NCI-H2081 treated with DMSO at 0.1 percent for 48 hours (cell line): ENCODE measurements at regions not wholly inside any gene's neighbourhood (a gene's known extent, or its start where the extent isn't known, plus 50 kb on each side); places are given as distances from the start of the nearest gene placed in this dataset.
"Not testable (repeated sequence)": the region's sequence is repeated elsewhere in the genome, so short reads cannot be mapped to it uniquely, and the experiment has no call there.

Experiments
- DNase-seq: peaks from one replicate; lab custom pipeline; 2025; lab: John Stamatoyannopoulos, UW

- no peak for DNase-seq
Observed at GRCh38 chr1:200496937-200497336, 87.1 kb upstream of the ZNF281 start.

- DNase-seq = no peak
Observed at GRCh38 chr1:200495901-200496300, 86.1 kb upstream of the ZNF281 start.

GRCh38 chr1:200493344-200493743 lies 83.5 kb upstream of the ZNF281 start:
- no peak for DNase-seq

- DNase-seq = no peak
Observed at GRCh38 chr1:200491103-200491502, 81.3 kb upstream of the ZNF281 start.

DNA sequence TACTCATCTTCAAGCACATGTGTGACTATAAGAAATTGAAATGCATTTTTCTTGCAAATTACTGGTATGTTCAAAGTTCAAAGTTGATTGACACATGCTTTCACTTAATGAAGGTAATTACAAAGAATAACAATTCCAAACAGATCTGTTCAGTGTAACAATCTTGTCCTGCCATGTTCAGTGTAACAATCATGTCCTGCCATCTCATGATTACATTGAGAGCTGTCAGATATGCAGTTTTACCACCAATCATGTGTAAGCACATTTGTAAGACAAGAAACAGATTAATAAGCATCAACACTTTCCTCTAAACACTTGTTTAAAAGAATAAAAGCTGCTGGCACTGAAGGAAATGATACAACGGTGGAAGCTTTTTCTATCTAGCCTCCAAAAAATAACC lies 80.3 kb upstream of the ZNF281 start:
- no peak for DNase-seq

GRCh38 chr1:200488375-200489165 lies 78.7 kb upstream of the ZNF281 start:
- peak; percentile 35 for DNase-seq

DNA sequence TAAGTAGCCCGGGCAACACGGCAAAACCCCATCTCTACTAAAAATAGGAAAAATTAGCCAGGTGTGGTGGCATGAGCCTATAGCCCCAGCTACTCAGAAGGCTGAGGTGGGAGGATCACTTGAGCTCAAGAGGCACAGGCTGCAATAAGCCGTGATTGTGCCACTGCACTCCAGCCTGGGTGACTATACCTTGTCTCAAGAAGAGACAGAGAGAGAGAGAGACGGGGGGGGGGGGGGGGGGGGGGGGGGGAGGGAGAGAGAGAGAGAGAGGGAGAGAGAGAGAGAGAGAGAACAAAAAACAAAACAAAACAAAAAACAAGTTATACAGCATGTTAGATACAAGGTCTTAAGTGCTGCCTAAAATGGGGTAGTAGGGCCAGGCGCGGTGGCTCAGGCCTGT lies 77.8 kb upstream of the ZNF281 start:
- no peak for DNase-seq

DNA sequence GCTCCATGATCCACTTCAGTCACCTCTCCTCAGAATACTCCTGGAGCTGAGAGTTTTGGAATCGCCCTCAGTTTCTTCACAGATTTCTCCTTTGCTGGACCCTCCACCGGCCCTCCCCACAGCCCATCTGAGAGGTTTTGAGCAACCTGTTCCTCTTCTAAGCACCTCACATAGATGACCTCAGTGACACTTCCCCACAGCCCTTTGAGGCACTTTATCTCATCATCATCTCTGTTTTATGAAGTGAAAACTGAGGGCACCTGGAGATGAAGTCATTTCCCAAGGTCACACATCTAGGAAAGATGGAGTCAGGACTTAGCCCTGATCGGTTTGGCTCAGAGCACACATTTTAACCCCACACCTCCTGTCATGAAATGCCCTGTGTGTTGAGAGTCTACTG lies 76.8 kb upstream of the ZNF281 start:
- no peak for DNase-seq

DNA sequence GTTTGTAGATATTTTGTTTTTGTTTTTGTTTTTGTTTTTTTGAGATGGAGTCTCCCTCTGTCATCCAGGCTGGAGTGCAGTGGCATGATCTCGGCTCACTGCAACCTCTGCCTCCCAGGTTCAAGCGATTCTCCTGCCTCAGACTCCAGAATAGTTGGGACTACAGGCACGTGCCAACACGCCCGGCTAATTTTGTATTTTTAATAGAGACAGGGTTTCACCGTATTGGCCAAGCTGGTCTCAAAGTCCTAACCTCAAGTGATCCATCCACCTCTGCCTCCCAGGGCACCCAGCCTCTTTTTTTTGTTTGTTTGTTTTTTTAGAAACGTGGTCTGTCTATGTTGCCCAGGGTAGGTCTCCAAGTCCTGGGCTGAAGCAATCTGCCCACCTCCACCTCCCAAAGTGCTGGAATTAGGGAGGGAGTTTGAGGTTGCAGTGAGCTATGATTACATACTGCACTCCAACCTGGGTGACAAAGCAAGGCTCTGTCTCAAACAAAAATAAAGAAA lies 74.7 kb upstream of the ZNF281 start:
- DNase-seq = not testable (repeated sequence)

DNA sequence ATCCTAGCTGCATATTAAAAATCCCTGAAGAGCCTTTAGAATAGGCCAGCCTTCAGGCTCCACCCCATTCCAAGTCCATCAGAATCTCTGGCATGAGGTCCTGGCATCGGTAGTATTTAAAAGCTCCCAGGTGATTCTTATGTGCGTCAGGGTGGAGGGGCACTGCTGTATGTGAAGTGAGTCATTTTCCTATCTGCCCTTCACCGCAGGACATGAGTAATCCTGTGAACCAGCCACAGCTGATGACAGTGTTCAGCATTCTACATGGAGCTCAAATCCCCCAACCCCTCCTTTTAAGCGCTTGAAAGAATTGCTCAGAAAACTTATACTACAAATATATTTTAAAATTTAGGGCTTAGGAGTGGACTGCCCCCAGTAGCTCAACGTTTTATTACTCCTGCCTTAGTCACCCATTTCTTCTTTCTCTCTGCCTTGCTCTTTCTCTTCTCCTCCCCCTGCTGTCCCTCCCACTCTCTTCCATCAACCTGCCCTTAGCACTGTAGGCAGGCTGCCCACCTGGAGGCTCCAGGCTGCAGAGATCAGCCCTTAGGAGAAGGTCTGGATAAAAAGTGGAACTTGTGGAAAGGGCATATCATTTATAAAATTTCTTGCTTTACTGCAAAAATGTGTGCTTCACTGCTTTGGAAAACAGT lies 73.8 kb upstream of the ZNF281 start:
- DNase-seq = no peak

DNA sequence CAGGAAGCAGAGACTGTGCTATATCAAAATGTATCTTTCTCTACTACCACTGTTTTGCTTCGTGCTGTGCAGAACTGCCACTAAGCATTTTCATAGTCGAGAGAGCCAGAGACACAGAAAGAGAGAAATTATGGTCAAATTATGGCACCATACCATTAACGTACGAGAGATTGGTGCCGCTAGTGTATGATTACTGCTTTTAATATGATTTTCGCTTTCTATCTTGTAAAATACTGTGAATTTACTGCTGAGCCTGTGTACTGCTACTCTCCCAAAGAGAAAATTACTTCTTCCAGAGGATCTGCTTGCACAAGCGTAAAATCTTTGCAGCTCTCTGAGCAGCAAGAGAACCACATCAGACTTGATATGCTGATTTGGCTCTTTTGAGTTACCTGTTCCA lies 71.1 kb upstream of the ZNF281 start:
- no peak for DNase-seq

DNA sequence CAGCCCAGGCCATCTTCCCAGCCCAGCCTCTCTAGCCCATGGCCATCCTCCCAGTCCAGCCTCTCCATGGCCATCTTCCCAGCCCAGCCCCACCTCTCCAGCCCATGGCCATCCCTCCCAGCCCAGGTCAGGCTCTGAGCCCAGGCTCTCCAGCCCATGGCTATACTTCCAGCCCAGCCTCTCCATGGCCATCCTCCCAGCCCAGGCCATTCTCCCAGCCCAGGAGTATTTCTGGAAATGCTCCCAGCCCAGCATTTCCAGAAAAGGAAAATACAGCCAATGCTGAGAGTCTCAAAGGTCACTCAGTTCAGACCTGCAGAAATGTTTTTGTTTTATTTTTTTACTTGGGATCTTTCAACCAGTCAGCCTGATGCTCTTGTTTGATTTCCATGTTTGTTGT lies 70.0 kb upstream of the ZNF281 start:
- no peak for DNase-seq

DNA sequence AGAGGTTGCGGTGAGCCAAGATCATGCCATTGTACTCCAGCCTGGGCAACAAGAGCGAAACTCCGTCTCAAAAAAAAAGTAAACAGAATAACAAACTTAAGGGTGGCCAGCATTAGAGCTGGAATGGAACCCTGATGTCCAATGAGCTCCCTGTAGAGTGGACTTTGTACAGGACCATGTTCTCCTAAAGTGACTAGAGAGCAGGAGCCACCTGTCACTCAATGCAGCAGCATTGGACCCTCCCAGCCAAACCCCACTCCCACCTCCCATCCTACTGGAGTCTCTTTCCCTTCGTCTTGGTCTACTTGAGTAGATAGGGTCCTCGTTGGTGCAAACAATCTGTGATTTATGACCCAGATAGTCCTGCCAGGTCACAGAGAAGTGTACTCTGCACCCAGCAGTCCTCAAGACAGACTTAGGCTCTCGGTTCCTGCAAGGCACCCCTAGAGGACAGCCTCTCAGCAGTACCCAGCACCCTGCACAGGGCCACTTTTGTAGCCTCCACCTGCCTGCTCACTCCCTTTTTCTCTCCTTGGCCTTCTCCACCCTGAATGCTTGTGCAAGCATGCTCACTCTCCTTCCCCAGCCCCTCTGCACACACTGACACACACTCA lies 69.2 kb upstream of the ZNF281 start:
- DNase-seq = no peak

GRCh38 chr1:200478239-200478623 lies 68.4 kb upstream of the ZNF281 start:
- no peak for DNase-seq

GRCh38 chr1:200474633-200475032 lies 64.8 kb upstream of the ZNF281 start:
- DNase-seq = no peak

DNA sequence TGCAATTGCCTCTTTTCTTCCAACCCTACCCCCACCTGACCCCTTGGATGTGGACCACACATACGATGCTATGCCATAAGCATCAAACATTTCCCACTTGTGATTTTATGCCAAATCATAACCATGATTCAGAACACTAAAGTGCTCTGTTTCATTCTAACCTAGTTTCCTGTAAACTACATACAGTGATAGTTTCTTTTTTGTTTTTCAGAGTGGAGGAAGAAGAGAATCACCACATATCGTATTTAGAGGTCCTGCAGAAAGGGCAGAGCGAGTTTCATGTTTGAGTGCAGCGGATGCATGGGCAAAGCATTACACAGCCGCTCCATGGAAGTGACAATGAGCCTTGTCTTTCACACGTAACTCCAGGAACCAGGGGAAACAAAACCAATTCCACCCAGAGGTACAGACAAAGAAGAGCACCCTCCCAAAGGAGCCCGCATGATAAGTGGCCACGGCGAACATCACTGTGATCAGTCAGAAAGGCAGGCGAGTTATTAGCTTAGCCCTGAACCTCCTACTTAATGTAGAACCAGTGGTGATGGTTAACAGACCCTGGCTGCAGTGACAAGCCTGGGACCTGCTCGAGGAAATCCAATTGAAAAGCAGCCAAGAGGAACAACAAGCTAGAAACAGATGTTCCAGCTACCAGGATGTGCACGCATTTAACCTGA lies 64.0 kb upstream of the ZNF281 start:
- DNase-seq = no peak

DNA sequence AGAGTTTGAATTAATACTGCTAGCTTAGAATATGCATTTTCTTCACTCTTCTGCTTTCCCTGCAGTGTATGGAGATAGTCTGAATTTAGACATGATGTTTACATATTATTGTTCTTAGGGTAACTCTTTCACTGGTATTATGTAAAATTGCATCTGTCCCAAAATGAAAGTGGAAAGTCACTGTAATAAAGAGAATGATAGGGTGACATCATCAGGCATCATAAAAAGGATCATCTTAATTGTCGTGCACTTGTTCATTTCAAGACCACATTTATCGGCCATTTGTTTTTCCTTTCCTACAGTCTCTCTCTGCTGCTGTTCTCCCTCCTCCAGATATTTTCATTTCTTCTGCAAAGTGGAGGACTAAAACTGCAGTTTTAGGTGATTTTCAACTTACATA lies 61.9 kb upstream of the ZNF281 start:
- no peak for DNase-seq

DNA sequence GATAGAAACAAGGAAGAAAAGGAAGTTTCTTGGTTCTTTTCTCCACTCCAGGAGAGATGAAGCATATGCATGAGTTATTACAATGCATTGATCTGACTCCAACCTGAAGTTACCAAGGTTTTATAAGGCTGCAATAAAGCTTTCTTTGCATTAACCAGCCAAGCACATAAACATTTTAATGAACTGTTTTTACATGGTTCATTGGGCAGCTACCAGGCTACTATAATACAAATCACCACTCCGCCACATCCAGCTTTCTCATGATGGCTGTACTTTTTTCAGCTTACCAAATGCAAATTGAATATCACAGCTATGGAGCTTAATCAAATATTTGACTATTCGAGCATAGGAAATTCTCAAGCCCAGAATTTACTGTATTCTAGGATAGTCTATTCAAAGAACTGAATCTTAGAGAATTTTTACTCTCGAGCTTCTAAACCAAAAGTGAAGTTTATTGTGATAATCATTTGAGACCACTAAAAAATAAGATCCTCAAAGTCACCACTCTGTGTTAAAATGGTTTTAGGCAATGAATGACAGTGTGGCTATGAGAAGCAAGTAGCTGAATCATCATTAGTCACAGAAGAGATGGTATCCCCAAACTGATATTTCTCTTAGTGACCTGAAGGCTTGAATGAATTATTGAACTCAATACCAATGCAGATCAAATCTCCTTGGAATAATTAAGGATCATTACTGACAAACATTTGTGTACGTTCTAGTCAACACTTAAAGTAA lies 58.6 kb upstream of the ZNF281 start:
- no peak for DNase-seq

DNA sequence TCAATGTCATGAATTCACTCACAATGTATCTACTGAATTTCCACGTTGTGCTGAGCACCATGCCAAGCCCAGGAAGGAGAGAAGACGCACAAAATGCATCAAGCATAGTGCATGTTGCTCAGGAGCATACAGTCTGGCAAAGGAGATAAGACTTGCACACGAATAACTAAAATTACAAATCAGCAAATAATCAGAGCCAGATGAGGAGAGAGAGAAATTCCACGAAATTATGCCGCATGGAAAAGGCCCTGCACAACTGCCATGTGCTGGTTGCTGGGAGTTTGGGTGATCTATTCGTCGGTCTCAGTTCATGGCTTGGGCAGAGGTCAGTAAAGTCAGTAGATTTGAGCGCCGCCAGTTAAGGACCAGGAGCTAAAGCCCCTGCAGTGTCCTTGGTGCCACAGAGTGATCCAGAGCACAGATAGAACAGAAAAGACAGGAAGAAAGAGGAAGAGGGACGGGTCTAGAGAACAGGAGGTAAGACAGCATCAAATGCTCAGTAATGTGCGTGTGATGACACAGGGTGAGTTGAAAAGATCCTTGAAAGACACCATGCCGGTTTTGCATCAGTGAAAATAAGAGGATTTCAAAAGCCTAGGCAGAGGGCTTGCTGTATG lies 55.1 kb upstream of the ZNF281 start:
- no peak for DNase-seq
